ENCODE measurements at regions not wholly inside any gene's neighbourhood (a gene's known extent, or its start where the extent isn't known, plus 50 kb on each side); places are given as distances from the start of the nearest gene placed in this dataset.

GRCh38 chr6:163925839-163926238 is 511.3 kb downstream of the QKI start:
- Histone ChIP-seq H3K27ac (ENCODE audit: low read length) (no peak overlapping the region), H3K27me3 (ENCODE audit: control insufficient read depth, insufficient read depth) (no peaks in the 10 kb centered on the region), H3K4me3 (ENCODE audit: low read length) (no peak overlapping the region), H3K4me1 (ENCODE audit: control insufficient read depth, insufficient read depth, low read length) (no peaks in the 10 kb centered on the region), H3K9me3 (ENCODE audit: control insufficient read depth, low read length) (no peaks in the 10 kb centered on the region)
- WGBS: 93% methylated on average over 5 of the region's 5 CpGs
- intact Hi-C loops (cut with DNase I): loop anchor here in 1 of 4 donors (10.0 kb wide), 1 partner anchor 61 kb away; no protein-coding TSS in a partner anchor
- ATAC-seq: no peak
- DNase-seq: no peak

- WGBS: 70% methylated on average over 15 of the region's 15 CpGs
- Histone ChIP-seq H3K9me3 (ENCODE audit: control insufficient read depth, low read length) (no peaks in the 10 kb centered on the region), H3K4me1 (ENCODE audit: control insufficient read depth, insufficient read depth, low read length) (no peaks in the 10 kb centered on the region), H3K27me3 (ENCODE audit: control insufficient read depth, insufficient read depth) (no peaks in the 10 kb centered on the region), H3K27ac (ENCODE audit: low read length) (no peak overlapping the region), H3K4me3 (ENCODE audit: low read length) (no peak overlapping the region)
- intact Hi-C loops (cut with DNase I): loop anchor here in 1 of 4 donors (10.0 kb wide), 1 partner anchor 59 kb away; no protein-coding TSS in a partner anchor
- ATAC-seq: peak in 1 of 2 donors; percentile 31
- DNase-seq: peak in 1 of 3 donors; percentile 65
Observed at GRCh38 chr6:163923658-163924411, 509.3 kb downstream of the QKI start.

GRCh38 chr6:163922562-163922961 is 508.0 kb downstream of the QKI start:
- H3K27me3 ChIP-seq (ENCODE audit: control insufficient read depth, insufficient read depth): no peaks in the 10 kb centered on the region
- no peak overlapping the region for H3K4me3 ChIP-seq (ENCODE audit: low read length)
- no peak for ATAC-seq
- WGBS: 96% methylated on average over 4 of the region's 4 CpGs
- H3K27ac ChIP-seq (ENCODE audit: low read length): no peak overlapping the region
- intact Hi-C loops (cut with DNase I): loop anchor here in 1 of 4 donors (10.0 kb wide), 1 partner anchor 58 kb away; no protein-coding TSS in a partner anchor
- H3K4me1 ChIP-seq (ENCODE audit: control insufficient read depth, insufficient read depth, low read length): no peaks in the 10 kb centered on the region
- DNase-seq: no peak
- no peaks in the 10 kb centered on the region for H3K9me3 ChIP-seq (ENCODE audit: control insufficient read depth, low read length)

GRCh38 chr6:163919652-163920051 is 505.1 kb downstream of the QKI start:
- DNase-seq (no peak), ATAC-seq (no peak)
- Histone ChIP-seq H3K4me1 (ENCODE audit: control insufficient read depth, insufficient read depth, low read length) (no peaks in the 10 kb centered on the region), H3K9me3 (ENCODE audit: control insufficient read depth, low read length) (no peaks in the 10 kb centered on the region), H3K27me3 (ENCODE audit: control insufficient read depth, insufficient read depth) (no peaks in the 10 kb centered on the region), H3K4me3 (ENCODE audit: low read length) (no peak overlapping the region), H3K27ac (ENCODE audit: low read length) (no peak overlapping the region)
- intact Hi-C loops (cut with DNase I): loop anchor here in 1 of 4 donors (10.0 kb wide), 1 partner anchor 55 kb away; no protein-coding TSS in a partner anchor
- WGBS: 89% methylated on average over 8 of the region's 8 CpGs

DNA sequence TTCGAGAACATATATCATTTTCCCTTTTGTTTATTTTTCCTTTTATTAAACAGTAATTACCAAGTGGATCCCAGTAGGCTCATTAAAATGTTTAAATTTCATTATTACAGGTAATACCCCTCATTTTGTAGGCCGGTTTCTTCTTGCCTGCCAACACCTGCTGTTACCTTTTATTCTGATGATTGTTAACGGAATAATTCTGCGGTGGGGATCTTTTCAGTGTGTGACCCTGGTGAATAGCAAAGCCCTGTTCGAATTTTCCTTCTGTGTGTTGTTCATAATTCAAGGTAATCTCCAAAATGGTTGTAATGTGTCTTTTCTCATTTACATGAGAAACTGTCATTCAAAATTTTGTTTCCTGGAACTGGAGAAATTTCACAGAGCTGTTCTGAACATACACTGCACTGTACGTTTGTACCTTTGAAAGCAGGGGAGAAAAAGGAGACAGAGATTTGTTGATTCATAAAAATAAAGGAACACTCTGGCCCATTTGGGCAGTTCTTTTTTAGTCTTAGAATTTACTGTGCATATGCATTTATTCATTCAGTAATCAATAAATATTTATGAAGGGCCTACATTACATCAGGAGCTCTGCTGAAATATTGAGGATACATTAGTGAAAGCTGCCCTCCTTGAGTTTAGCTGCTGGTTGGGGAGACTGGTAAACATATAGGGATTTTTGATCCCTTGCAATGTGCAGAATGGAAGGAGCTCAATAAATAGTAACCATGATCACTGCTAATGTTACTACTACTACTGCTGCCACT is 502.0 kb downstream of the QKI start:
- Histone ChIP-seq H3K27ac (ENCODE audit: low read length) (no peak overlapping the region), H3K4me1 (ENCODE audit: control insufficient read depth, insufficient read depth, low read length) (no peaks in the 10 kb centered on the region), H3K9me3 (ENCODE audit: control insufficient read depth, low read length) (no peaks in the 10 kb centered on the region), H3K27me3 (ENCODE audit: control insufficient read depth, insufficient read depth) (no peaks in the 10 kb centered on the region), H3K4me3 (ENCODE audit: low read length) (no peak overlapping the region)
- DNase-seq (no peak), ATAC-seq (no peak)
- intact Hi-C loops (cut with DNase I): no loop called here
- WGBS: 92% methylated on average over 6 of the region's 6 CpGs

DNA sequence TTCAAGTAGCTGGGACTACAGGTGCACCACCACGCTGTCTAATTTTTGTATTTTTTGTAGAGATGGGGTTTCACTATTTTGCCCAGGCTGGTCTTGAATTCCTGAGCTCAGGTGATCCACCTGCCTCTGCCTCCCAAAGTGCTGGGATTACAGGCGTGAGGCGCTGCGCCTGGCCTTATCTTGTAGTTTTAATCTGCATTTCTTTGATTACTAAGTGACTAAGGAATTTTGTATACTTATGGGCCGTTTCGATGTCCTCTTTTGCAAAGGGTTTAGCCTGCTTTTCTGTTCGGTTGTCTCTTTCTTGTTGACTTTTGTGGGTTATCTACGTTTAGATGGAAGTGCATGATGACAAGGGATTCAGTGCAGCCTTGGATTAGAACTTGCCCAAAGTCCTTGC is 500.6 kb downstream of the QKI start:
- H3K27ac ChIP-seq (ENCODE audit: low read length): no peak overlapping the region
- H3K4me1 ChIP-seq (ENCODE audit: control insufficient read depth, insufficient read depth, low read length): no peaks in the 10 kb centered on the region
- DNase-seq (no peak), ATAC-seq (no peak)
- H3K4me3 ChIP-seq (ENCODE audit: low read length): no peak overlapping the region
- 90% methylated on average over 8 of the region's 8 CpGs for WGBS
- no peaks in the 10 kb centered on the region for H3K9me3 ChIP-seq (ENCODE audit: control insufficient read depth, low read length)
- intact Hi-C loops (cut with DNase I): no loop called here
- H3K27me3 ChIP-seq (ENCODE audit: control insufficient read depth, insufficient read depth): no peaks in the 10 kb centered on the region

DNA sequence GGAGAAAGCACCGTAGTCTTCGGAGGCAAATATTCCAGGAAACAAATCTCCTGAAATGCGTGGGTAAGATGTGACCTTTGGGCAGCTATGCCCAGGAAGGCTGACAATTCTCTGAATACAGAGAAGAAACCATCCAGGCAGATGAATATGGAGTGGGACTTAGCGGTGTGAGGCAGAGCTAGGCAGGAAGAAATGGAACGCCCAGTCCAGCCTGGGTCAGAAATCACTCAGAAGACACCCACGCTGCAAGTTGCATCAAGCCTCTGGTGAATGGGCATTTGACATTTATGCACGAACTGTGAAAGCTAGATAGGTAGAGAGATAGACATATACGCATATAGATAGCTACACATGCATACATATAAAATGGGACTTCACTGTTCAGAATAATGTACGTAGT is 498.5 kb downstream of the QKI start:
- intact Hi-C loops (cut with DNase I): no loop called here
- no peaks in the 10 kb centered on the region for H3K4me1 ChIP-seq (ENCODE audit: control insufficient read depth, insufficient read depth, low read length)
- no peak overlapping the region for H3K27ac ChIP-seq (ENCODE audit: low read length)
- ATAC-seq (no peak), DNase-seq (no peak)
- H3K27me3 ChIP-seq (ENCODE audit: control insufficient read depth, insufficient read depth): no peaks in the 10 kb centered on the region
- H3K4me3 ChIP-seq (ENCODE audit: low read length): no peak overlapping the region
- WGBS: 89% methylated on average over 9 of the region's 9 CpGs
- no peaks in the 10 kb centered on the region for H3K9me3 ChIP-seq (ENCODE audit: control insufficient read depth, low read length)

- Histone ChIP-seq H3K4me1 (ENCODE audit: control insufficient read depth, insufficient read depth, low read length) (no peaks in the 10 kb centered on the region), H3K27ac (ENCODE audit: low read length) (no peak overlapping the region), H3K4me3 (ENCODE audit: low read length) (no peak overlapping the region), H3K27me3 (ENCODE audit: control insufficient read depth, insufficient read depth) (no peaks in the 10 kb centered on the region), H3K9me3 (ENCODE audit: control insufficient read depth, low read length) (no peaks in the 10 kb centered on the region)
- no peak for DNase-seq
- ATAC-seq: no peak
- intact Hi-C loops (cut with DNase I): no loop called here
- 92% methylated on average over 8 of the region's 8 CpGs for WGBS
Observed at GRCh38 chr6:163906006-163906710, 491.6 kb downstream of the QKI start.

DNA sequence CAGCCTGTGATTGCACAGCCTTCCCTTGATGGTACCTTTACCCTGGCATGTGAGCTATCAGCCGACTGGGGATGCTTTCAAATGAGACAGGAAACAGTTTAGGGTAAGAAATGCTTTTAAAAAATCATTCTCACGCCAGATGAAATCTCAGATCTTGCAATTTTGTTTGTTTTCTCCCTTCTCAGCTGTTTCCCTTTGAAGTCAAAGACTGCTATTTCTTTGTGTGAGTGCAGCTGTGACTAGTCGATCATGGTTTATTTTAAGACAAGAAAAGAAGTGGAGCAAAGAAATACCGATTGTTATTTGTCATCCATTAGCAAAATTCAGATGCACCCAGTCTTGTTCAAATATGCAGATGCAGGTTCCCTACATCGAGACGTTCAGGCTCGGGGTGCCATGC is 489.7 kb downstream of the QKI start:
- ATAC-seq (no peak), DNase-seq (no peak)
- Histone ChIP-seq H3K9me3 (ENCODE audit: control insufficient read depth, low read length) (no peaks in the 10 kb centered on the region), H3K27me3 (ENCODE audit: control insufficient read depth, insufficient read depth) (no peaks in the 10 kb centered on the region), H3K4me1 (ENCODE audit: control insufficient read depth, insufficient read depth, low read length) (no peaks in the 10 kb centered on the region), H3K4me3 (ENCODE audit: low read length) (no peak overlapping the region), H3K27ac (ENCODE audit: low read length) (no peak overlapping the region)
- WGBS: 65% methylated on average over 7 of the region's 7 CpGs
- intact Hi-C loops (cut with DNase I): no loop called here

- Histone ChIP-seq H3K9me3 (ENCODE audit: control insufficient read depth, low read length) (no peaks in the 10 kb centered on the region), H3K27me3 (ENCODE audit: control insufficient read depth, insufficient read depth) (no peaks in the 10 kb centered on the region), H3K27ac (ENCODE audit: low read length) (no peak overlapping the region), H3K4me3 (ENCODE audit: low read length) (no peak overlapping the region), H3K4me1 (ENCODE audit: control insufficient read depth, insufficient read depth, low read length) (no peaks in the 10 kb centered on the region)
- ATAC-seq: no peak
- no peak for DNase-seq
- 91% methylated on average over 8 of the region's 8 CpGs for WGBS
- intact Hi-C loops (cut with DNase I): no loop called here
Observed at GRCh38 chr6:163903541-163903940, 489.0 kb downstream of the QKI start.

DNA sequence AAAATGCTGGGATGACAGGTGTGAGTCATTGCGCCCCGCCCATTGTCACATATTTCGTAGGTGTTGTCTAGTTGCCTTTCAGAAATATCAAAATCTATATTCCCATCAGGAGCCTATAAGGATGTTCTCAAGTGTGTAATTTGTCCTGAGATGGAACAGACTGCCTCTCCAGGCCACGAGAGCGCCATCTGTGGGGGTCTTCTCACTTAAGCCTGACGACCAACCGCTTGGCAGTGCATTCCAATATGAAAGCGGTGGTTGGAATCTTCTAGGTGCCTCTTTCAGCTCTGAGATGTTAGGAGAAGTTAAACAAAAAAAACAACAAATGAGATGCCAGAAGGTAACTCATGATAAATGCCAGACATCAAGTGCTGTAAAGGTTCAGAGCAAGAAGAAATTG is 488.5 kb downstream of the QKI start:
- H3K27ac ChIP-seq (ENCODE audit: low read length): no peak overlapping the region
- H3K27me3 ChIP-seq (ENCODE audit: control insufficient read depth, insufficient read depth): no peaks in the 10 kb centered on the region
- 96% methylated on average over 8 of the region's 8 CpGs for WGBS
- intact Hi-C loops (cut with DNase I): no loop called here
- no peak for ATAC-seq
- H3K4me1 ChIP-seq (ENCODE audit: control insufficient read depth, insufficient read depth, low read length): no peaks in the 10 kb centered on the region
- no peak for DNase-seq
- no peak overlapping the region for H3K4me3 ChIP-seq (ENCODE audit: low read length)
- no peaks in the 10 kb centered on the region for H3K9me3 ChIP-seq (ENCODE audit: control insufficient read depth, low read length)

Data from right cardiac atrium (tissue), 5 donors.